ENCODE measurements at regions not wholly inside any gene's neighbourhood (a gene's known extent, or its start where the extent isn't known, plus 50 kb on each side); places are given as distances from the start of the nearest gene placed in this dataset.

GRCh38 chr17:54745862-54746261 lies 154.8 kb upstream of the TOM1L1 start (continued):
- TF ChIP-seq CTCF (IDR thresholded peaks at IDR 0.05; ENCODE audit: control extremely low read depth in 1 of 3, insufficient read depth in 1 of 3, low read depth in 1 of 3, low read length in 3 of 3) (no peak), JUN (IDR thresholded peaks at IDR 0.05; ENCODE audit: low read depth, low read length) (no peak), TCF12 (IDR thresholded peaks at IDR 0.05; ENCODE audit: low read depth, low read length) (no peak), TAF1 (IDR thresholded peaks at IDR 0.05; ENCODE audit: low read depth, low read length) (no peak), SIN3A (conservative IDR thresholded peaks at IDR 0.05 in 1 of 2, IDR thresholded peaks at IDR 0.05 in 1 of 2; ENCODE audit: low read depth in 1 of 2, low read length in 2 of 2) (no peak), BACH1 (IDR thresholded peaks at IDR 0.05; ENCODE audit: low read length) (no peak)
